ENCODE measurements at regions not wholly inside any gene's neighbourhood (a gene's known extent, or its start where the extent isn't known, plus 50 kb on each side); places are given as distances from the start of the nearest gene placed in this dataset.
"Not testable (repeated sequence)": the region's sequence is repeated elsewhere in the genome, so short reads cannot be mapped to it uniquely, and the experiment has no call there.

- DNase-seq: not testable (repeated sequence)
These were observed 73.5 kb downstream of the NPIPA8 start for GRCh38 chr16:18263046-18263445.

GRCh38 chr16:18261848-18262247 is 74.7 kb downstream of the NPIPA8 start:
- not testable (repeated sequence) for DNase-seq

GRCh38 chr16:18259496-18260176 is 76.9 kb downstream of the NPIPA8 start:
- not testable (repeated sequence) for DNase-seq

DNA sequence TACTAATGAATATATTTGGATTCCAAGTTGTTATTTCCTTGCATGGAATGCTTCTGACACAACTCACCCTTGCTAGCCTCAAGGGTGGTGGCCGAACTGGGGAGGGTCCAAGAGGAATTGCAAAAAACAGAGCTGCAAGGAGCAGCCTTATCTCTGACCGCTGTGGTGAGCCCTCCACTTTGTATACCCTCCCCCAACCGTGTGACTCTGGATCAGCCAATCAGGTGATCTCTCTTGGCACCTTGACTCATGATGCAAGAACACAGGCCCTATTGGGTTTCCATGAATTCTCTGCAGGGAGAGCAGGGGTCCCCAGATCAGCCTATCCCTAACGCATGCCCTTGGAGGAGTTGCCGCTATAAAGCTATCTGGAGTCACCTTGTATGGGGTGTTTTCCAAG is 83.6 kb downstream of the NPIPA8 start:
- DNase-seq: not testable (repeated sequence)

DNA sequence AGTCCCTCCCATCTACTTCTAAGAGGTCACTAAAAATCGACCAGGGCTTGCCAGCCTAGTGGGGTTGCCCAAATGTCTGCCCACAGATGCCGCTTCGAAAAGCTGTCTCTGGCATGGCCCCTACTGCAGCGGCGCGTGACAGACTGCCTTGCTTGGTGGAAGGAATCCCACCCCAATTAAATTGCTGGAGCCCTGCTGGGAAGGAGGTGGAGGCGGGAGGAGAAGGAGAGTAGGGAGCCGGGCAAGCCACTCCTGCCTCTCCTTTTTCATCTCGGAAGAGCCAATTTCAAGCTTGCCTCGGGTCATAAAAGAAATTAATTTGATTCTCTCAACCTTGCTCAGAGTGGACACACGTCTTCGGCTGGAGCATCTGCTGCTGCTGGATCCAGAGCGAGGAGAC is 106.0 kb downstream of the NPIPA8 start:
- DNase-seq: not testable (repeated sequence)

DNA sequence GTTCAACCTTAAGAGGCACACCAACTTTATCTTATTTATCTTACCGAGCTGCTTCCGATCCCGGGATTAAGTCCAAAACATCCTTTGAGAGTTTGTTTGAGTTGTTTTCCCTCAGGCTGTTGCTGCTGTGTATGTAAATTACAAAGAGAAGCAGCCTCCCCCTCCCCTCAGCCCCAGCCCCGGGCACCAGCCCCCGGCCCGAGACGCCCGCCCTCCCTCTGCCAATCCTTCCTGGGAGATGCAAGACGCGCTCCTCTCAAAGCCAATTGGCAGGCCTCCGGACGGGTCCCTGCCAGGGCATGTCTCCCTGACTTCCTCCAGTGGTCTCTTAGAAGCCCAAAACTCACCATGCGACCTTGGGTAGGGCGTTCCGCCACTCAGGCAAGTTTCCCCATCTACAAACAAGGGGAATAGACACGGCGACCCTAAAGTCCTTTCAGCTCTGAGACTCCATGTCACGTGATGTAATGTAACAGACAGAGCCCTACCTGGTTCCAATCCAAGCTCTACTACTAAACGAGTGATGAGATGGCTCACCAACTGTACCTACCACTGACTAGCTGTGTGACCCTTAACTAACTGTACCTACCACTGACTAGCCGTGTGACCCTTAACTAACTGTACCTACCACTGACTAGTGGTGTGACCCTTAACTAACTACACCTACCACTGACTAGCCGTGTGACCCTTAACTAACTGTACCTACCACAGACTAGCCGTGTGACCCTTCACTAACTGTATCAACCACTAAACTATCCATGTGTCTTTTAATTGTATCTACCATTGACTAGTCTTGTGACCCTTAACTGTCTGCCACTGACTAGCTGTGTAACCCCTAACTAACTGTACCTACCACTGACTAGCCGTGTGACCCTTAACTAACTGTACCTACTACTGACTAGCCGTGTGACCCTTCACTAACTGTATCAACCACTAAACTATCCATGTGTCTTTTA is 114.2 kb downstream of the NPIPA8 start:
- DNase-seq: not testable (repeated sequence)

DNA sequence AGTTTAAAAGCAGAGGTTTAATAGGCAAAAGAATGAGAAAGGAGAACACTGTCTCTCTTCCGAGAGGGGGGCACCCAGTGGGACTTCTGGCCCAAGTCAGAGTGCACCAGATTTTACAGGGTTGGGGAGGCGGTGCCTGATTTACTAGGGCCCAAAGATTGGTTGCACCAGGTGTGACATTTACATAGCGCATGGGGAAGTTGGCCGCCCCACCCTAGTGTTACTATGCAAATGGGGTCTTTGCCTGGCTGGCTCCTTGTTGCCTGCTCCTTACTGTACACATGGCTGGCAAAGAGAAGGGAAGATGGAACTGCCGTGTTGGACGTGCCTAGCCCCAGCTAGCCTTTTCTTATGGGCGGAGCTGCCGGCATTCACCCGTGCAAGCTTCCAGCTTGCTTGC is 118.8 kb downstream of the NPIPA8 start:
- DNase-seq: peak; percentile 4 to 47

DNA sequence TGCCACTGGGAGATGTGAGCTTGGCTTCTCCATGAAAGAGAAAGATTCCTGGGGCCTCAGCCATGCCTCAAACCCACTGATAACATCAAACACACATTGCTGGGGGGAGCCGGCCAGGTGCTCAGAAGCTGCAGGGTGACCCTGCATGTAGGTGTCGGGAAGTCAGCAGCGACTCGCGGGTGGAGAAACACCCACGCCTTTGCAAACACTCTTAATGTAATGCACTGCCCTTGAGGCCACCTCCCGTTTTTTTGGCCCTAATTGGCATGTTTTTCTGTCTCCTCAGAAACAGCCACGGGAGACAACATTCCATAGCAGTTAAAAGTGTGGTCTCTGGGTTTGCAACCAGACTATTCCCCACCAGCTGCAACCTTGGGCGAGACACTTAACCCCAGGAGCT is 119.7 kb downstream of the NPIPA8 start:
- DNase-seq: not testable (repeated sequence)

DNA sequence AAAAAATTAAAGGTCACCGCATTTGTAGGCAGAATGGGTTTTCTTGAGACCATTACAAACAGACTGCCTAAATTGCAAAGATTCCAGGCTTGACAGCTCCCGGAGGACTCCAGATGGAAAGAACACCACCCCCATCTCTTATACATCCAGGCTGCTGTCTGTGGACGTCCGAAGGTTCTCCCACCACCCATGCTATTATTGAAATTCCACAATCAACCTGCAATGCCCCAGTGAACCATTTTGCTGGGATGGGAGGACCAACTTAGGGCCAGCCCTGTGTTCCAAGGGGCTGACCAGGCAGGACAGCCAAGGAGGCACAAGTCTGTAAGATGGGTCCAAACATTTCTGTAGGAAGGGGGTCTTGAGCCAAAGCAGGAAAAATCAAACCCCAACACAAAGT is 122.7 kb downstream of the NPIPA8 start:
- DNase-seq: not testable (repeated sequence)

DNA sequence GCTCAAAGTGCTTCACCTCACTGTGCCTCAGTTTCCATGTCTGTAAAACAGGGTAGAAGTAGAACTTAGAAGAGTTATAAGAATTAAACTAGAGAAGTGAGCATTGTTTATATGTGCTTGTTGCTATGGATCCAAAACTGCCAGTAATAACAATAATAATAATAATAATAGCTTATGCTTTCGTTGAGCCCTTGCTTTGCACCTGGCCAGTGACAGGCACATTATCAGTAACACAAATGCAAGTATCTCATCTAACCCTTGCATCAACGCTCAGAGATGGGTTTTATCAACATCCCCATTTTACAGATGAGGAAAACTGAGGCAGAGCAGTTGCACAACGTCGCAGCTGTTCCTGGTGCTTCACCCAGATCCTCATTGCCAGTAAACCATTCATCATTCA is 125.0 kb downstream of the NPIPA8 start:
- not testable (repeated sequence) for DNase-seq

- not testable (repeated sequence) for DNase-seq
These were observed 131.8 kb downstream of the NPIPA8 start for GRCh38 chr16:18204786-18205185.

DNA sequence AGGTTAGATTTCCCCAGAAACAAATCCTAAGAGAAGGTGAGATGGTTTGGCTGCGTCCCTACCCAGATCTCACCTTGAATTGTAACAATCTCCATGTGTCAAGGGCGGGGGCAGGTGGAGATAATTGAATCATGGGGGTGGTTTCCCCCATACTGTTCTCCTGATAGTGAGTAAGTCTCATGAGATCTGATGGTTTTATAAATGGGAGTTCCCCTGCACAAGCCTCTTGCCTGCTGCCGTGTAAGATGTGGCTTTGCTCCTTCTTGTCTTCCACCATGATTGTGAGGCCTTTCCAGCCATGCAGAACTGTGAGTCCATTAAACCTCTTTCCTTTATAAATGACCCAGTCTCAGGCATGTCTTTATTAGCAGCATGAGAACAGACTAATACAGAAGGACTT is 132.2 kb downstream of the NPIPA8 start:
- DNase-seq: not testable (repeated sequence)

GRCh38 chr16:18201511-18201910 is 135.0 kb downstream of the NPIPA8 start:
- not testable (repeated sequence) for DNase-seq

- not testable (repeated sequence) for DNase-seq
These were observed 144.1 kb downstream of the NPIPA8 start for GRCh38 chr16:18192389-18192788.

- DNase-seq: not testable (repeated sequence)
These were observed 146.4 kb downstream of the NPIPA8 start for GRCh38 chr16:18190179-18190578.

DNA sequence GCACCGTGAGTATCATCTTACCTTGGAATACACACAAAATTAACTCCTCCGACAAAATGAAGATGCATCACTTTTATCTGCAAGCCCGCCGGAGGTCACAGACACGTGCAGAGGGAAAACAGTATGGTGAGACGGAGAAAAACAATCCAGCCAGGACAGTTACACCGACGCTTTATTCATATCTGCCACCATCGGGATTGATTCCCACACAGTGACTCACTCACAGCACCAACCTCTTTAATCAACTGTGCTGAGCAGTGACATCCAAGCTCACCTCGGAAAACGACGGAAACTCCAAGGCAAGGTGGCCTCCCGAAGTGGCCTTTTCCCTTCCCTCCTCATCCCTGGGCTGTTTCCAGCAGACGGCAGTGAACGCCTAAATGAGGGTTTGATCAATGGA is 151.8 kb downstream of the NPIPA8 start:
- DNase-seq: not testable (repeated sequence)

DNA sequence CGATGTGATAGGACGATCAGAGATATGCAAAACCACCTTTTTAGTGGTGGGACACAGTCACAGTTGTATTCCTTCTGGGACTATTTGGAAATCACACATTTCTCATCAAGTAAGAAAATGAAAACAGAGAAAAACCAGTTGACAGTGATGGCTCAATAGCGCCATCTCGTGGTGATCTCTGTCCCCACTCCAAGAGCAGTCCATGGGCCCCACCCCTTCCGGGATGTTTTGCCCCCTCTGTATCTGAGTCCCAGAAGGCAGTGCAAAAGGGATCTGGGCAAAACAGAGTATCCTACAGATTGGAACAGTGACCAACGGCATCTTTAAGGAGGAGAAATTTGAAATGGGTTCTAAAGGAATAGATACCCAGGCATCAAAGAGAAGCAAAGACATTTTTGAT is 155.5 kb downstream of the NPIPA8 start:
- DNase-seq: not testable (repeated sequence)

GRCh38 chr16:18173945-18174497 is 162.5 kb downstream of the NPIPA8 start:
- not testable (repeated sequence) for DNase-seq

GRCh38 chr16:18162293-18162692 is 174.2 kb downstream of the NPIPA8 start:
- DNase-seq: not testable (repeated sequence)

GRCh38 chr16:18161224-18161623 is 175.3 kb downstream of the NPIPA8 start:
- DNase-seq: not testable (repeated sequence)

DNA sequence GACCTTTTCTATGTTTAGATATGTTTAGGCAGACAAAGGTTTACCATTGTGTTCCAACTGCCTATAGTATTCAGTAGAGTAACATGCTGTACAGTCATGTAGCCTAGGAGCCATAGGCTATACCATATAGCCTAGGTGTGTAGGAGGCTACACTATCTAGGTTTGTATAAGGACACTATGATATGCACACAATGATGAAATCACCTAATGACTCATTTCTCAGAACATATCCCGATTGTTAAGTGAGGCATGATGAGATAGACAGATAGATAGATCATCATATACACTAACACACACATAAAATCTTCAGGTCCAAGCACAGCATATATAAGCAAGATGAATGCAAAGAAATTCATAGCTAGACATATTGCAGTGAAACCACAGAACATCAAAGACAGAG is 177.4 kb downstream of the NPIPA8 start:
- not testable (repeated sequence) for DNase-seq

- not testable (repeated sequence) for DNase-seq
These were observed 178.7 kb downstream of the NPIPA8 start for GRCh38 chr16:18157854-18158253.

DNA sequence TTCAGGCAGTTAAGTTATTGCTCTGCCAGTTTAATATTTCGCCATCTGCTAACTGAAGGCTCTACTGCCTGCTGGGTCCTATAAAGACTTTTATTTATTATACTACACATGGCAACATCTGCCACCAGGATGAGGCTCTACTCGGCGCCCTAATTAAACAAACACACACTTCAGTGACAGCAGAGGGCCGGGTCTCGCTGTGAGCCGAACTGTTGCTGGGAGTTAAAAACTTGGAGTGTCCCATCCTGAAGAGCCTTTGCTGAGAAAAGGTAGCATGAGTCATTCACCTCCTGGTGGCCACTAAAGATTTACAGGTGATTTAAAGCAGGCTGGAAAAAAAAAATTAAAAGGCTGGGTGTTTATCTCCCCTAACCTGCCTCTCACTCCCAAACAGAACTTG is 183.7 kb downstream of the NPIPA8 start:
- DNase-seq: not testable (repeated sequence)

Data from NCI-H526 (cell line).